ENCODE measurements at regions not wholly inside any gene's neighbourhood (a gene's known extent, or its start where the extent isn't known, plus 50 kb on each side); places are given as distances from the start of the nearest gene placed in this dataset.

DNA sequence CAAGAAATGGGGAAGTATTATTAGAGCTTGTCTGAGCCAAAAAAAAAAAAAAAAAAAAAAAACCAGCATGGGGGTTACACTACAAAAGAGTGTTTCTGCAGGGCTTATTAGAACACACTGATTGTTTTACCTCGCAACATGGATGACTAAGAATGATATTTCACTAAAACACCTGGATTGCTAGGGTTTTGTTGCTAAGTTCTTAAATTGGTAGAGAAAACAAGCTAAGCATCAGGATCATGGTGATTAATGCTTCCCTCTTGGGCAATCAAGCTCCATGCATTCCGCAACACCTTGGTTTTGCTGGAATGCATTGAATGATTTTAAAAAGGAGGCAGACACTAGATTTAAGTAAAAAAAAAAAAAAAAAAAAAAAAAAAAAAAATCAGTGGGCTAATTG is 931.4 kb upstream of the CDH8 start:
- WGBS (ENCODE audit: extremely low coverage, insufficient read length, low lambda C conversion rate), result no CpG with 5 or more reads among the region's 2 CpGs
- H3K4me1 Mint-ChIP-seq, result no peaks in the 10 kb centered on the region
- H2BK15ac ChIP-seq (ENCODE audit: low read depth, low read length), result no peak overlapping the region

More for the DNA sequence above, 931.4 kb upstream of the CDH8 start:
- no peak overlapping the region for H2AFZ ChIP-seq (ENCODE audit: low read length)
- no peak overlapping the region for H2BK20ac ChIP-seq (ENCODE audit: low read depth, low read length, poor library complexity, severe bottlenecking)
- H4K5ac ChIP-seq (ENCODE audit: insufficient read length, low read depth, low read length), result no peak overlapping the region
- H3K18ac ChIP-seq (ENCODE audit: insufficient read length, low read depth, low read length), result no peak overlapping the region
- H3K23me2 ChIP-seq (ENCODE audit: insufficient read length, low read depth, low read length, poor library complexity, severe bottlenecking), result no peaks in the 10 kb centered on the region
- no peak overlapping the region for H4K91ac ChIP-seq (ENCODE audit: insufficient read length, low read depth, low read length)
- no peak overlapping the region for H3K56ac ChIP-seq (ENCODE audit: insufficient read length, low read depth, low read length)
- H3K4me3 Mint-ChIP-seq, result no peak overlapping the region
- no peak overlapping the region for H3K9ac ChIP-seq (ENCODE audit: extremely low read depth, insufficient read length, low read length)
- no peaks in the 10 kb centered on the region for H3K79me2 ChIP-seq (ENCODE audit: insufficient read depth, low read length)
- H2AK5ac ChIP-seq (ENCODE audit: insufficient read length, low read length), result no peak overlapping the region
- no peak for TF ChIP-seq CTCF (conservative IDR thresholded peaks at IDR 0.05)
- no peak overlapping the region for H3K27ac Mint-ChIP-seq
- H3K79me1 ChIP-seq (ENCODE audit: insufficient read depth, low read depth, low read length, poor library complexity, severe bottlenecking), result no peaks in the 10 kb centered on the region
- H3K23ac ChIP-seq (ENCODE audit: insufficient read length, low read depth, low read length), result no peak overlapping the region
- no peaks in the 10 kb centered on the region for H3K27me3 ChIP-seq (ENCODE audit: insufficient read depth, low read length)
- no peak overlapping the region for H2BK5ac ChIP-seq (ENCODE audit: insufficient read length, low read length)
- DNase-seq, result no peak
- no peaks in the 10 kb centered on the region; a peak in 1 of 5 replicates for H3K9me3 Mint-ChIP-seq
- H3T11ph ChIP-seq (ENCODE audit: low read length), result no peak overlapping the region
- no peaks in the 10 kb centered on the region for H3K4me1 ChIP-seq (ENCODE audit: insufficient read depth, low read length)
- no peak overlapping the region for H4K8ac ChIP-seq (replicated peaks; ENCODE audit: insufficient read length, low read depth, low read length)
- H3K9me3 ChIP-seq (ENCODE audit: control insufficient read depth, low read depth, low read length), result no peaks in the 10 kb centered on the region
- no peak overlapping the region for H3K27ac ChIP-seq (ENCODE audit: insufficient read length, low read depth, low read length)
- no peak overlapping the region for H3K4ac ChIP-seq (ENCODE audit: low read depth, low read length)
- no peak overlapping the region for H3K4me2 ChIP-seq (ENCODE audit: insufficient read depth, insufficient read length, low read length)
- H3K27me3 Mint-ChIP-seq (ENCODE audit: low read depth), result no peaks in the 10 kb centered on the region
- H2BK120ac ChIP-seq (ENCODE audit: low read depth, low read length, poor library complexity, severe bottlenecking), result no peak overlapping the region
- H4K20me1 ChIP-seq (ENCODE audit: control insufficient read depth, insufficient read depth, insufficient read length), result no peaks in the 10 kb centered on the region
- no peak overlapping the region for H2BK12ac ChIP-seq (ENCODE audit: insufficient read length, low read depth, low read length)
- no peak overlapping the region for H3K14ac ChIP-seq (ENCODE audit: insufficient read depth, low read length)
- peaks cover 0 to 5% (median 0%) of the 10 kb centered on the region in 3 experiments; a peak in 1 of 7 replicates for H3K36me3 Mint-ChIP-seq (ENCODE audit: insufficient read depth in 1 of 3, low read depth in 3 of 3)

All from H9 (cell line).